Right lung (tissue), 2 donors: ENCODE measurements at regions not wholly inside any gene's neighbourhood (a gene's known extent, or its start where the extent isn't known, plus 50 kb on each side); places are given as distances from the start of the nearest gene placed in this dataset.
"Not testable (repeated sequence)": the region's sequence is repeated elsewhere in the genome, so short reads cannot be mapped to it uniquely, and the experiment has no call there.

Experiments
- DNase-seq, 2 donors: peaks; one replicate each; pipeline ENCODE4 v3.0.0-alpha.2; 2013

DNA sequence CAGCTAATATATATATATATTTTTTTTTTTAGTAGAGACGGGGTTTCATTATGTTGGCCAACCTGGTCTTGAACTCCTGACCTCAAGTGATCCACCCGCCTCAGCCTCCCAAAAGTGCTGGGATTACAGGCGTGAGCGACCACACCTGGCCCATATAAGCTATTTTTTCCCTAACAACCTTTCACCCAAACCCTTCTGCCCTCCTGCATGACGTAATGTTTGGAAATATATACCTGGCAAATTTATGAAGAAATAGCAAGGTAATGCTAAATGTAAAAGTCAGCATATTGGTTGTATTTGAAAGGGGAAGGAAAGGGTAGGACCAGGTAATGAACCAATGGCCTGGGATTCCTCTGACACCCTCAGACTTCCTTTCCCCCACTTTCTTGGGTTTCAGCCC is 325.5 kb upstream of the ARID1B start:
- no peak for DNase-seq

DNA sequence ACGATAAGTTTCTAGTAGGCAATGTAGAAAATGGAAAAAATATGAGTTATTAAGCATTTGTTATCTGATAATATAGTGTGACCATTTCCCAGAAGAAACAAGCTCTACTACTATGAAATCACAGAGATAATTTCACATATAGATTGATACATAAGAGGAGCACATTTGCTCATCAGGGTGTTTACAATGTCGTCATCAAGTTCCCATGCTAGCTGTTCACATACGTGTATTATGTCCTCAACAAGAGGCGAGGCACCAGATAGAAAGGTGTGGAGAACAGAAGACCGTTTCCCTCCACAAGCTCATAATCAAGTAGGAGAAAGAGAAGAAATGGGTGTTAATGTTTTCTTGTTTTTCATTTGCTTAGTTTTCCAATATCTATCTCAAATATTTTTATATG is 326.1 kb upstream of the ARID1B start:
- DNase-seq = no peak

GRCh38 chr6:156450421-156450820 is 326.8 kb upstream of the ARID1B start:
- DNase-seq = no peak

DNA sequence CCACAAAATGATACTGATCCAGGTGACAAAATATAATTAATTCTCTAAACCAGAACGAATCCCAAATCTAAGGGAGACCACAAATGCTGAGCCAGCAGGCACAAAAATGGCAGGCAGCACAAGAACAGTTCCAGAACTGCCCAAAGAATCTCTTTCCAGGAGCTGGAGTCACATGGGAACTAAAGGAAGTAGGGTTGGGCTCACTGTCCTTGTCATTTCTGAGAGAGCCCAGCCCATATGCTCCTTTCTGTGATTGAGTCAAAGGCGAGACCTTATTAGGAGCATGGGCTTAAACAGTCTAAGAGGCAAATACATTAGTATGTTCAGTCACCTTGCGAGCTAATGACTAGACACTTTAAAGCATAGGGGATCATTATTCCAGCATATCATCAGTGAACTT is 327.6 kb upstream of the ARID1B start:
- DNase-seq = no peak

GRCh38 chr6:156449128-156449527 is 328.1 kb upstream of the ARID1B start:
- no peak for DNase-seq

DNA sequence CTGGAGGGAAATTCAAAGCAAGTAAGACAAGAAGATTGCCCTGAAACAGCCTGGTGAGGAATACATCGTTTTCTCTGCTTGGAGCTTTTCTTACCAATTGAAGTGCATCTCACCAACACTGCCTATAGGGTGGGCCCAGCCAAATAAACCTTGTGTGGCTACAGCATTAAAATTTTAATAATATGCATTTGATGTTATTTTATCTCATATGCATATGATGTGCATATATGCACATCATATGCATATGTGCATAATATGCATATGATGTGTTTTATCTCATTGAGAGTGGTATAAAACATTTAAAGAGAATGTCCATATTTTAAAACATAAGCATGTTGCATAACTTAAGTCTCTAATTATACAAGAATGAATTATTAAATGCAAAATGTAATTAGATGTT is 328.6 kb upstream of the ARID1B start:
- no peak for DNase-seq

- DNase-seq = no peak
Observed at GRCh38 chr6:156440688-156441087, 336.5 kb upstream of the ARID1B start.

DNA sequence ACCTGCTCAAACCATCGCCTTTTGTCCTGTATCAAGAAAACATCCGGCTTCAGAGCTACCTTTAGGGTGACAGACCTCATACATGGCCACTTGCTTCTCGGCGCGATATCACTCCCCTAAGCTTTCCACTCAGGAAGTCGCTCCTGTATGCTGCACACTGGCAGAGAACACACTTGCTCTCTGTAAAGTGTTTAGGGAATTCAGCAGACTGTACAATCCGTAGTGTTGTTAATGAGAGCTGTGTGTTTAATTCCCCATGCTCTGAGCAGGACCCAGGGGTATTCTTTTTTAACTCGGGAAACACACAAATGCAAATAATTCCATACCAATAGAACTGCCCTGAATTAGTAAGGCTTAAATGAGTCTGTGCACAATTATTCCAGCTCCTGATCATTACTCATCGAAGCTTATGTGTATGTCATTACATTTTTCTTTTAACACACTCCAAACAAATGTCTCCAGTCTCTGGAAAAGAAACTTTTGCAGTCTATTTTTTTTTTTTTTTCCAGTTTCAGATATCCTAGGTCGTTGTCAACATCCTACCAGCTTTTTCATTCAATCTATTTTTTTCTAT is 338.7 kb upstream of the ARID1B start:
- DNase-seq = no peak

- no peak for DNase-seq
Observed at GRCh38 chr6:156437121-156437879, 339.9 kb upstream of the ARID1B start.

DNA sequence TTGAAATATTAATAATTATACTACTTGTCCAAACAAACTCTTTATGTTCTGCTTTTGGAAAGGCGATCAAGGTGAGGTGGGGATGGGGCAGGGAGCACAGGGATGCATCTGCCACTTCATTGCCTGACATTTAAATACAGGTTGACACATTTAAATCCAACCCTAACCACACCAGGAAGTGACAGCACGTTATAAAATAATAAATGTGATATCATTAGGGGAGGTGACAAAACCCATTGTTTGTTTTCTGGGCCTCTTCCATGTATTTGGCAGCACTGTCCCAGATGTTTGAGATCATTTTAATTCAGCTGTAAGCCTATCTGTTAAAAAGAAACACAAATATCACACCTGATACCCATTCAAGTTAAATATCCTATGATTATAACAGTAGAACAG is 342.4 kb upstream of the ARID1B start:
- DNase-seq = no peak

GRCh38 chr6:156434049-156434794 is 343.0 kb upstream of the ARID1B start:
- DNase-seq = no peak

GRCh38 chr6:156432543-156432942 is 344.6 kb upstream of the ARID1B start:
- DNase-seq = no peak

- no peak for DNase-seq
Observed at GRCh38 chr6:156430386-156430785, 346.8 kb upstream of the ARID1B start.

DNA sequence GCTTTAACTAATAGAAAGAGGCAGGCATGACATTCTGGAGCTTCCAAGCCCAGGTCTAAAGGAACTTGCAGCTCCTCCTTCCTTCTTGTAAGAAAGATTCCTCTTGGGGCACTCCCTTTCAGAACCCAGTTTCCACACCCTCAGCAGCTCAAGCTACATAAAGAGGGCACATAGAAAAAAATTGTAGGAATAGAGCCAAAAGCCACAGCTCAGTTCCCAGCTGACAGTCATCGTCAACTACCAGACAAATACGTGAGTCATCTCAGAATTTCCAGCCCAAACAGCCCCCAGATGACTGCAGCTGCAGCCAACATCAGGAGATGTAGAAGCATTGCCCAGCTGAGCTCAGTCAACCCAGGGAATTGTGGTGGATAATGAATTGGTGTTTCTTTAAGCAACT is 349.8 kb upstream of the ARID1B start:
- DNase-seq = no peak

GRCh38 chr6:156425359-156426020 is 351.7 kb upstream of the ARID1B start:
- DNase-seq = no peak

GRCh38 chr6:156423829-156424228 is 353.3 kb upstream of the ARID1B start:
- DNase-seq = no peak

DNA sequence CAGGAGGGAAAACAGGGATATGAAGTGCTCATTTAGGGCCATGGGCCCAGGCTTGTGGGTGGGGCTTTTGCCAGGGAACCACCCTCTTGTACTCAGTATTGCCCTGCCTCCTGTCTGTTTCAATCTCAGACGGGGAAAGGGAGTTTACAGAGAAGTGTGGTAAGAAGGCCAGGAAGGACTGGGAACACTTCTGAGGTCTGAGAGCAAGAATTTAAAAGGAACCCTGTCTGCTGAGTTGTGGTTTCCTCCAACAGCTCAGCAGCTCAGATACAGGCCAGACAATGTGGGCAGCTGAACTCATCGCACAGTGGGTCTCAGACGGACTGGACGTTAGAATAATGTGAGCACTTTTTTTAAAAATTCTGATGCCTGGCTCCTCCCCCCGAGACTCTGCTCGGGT is 354.1 kb upstream of the ARID1B start:
- no peak for DNase-seq

- no peak for DNase-seq
Observed at GRCh38 chr6:156421933-156422332, 355.2 kb upstream of the ARID1B start.

DNA sequence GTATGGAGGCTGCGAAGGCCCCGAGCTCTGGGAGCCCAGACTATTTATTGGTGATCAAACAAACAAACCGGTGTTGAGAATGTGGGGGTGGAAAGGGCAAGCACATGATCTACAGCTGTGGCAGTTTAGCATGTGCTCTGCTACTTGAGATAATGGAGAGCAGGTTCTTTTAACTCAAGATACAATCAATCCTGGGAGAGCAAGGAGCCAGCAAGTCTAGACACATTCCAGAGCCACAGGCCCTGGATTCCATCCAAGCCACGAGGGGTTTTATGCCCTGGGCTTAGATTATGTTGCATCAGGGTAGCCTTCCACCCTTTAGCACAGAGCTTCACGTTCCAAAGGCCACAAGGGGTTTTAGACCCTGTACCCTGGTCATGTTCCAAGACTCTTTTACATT is 355.9 kb upstream of the ARID1B start:
- DNase-seq = not testable (repeated sequence)

DNA sequence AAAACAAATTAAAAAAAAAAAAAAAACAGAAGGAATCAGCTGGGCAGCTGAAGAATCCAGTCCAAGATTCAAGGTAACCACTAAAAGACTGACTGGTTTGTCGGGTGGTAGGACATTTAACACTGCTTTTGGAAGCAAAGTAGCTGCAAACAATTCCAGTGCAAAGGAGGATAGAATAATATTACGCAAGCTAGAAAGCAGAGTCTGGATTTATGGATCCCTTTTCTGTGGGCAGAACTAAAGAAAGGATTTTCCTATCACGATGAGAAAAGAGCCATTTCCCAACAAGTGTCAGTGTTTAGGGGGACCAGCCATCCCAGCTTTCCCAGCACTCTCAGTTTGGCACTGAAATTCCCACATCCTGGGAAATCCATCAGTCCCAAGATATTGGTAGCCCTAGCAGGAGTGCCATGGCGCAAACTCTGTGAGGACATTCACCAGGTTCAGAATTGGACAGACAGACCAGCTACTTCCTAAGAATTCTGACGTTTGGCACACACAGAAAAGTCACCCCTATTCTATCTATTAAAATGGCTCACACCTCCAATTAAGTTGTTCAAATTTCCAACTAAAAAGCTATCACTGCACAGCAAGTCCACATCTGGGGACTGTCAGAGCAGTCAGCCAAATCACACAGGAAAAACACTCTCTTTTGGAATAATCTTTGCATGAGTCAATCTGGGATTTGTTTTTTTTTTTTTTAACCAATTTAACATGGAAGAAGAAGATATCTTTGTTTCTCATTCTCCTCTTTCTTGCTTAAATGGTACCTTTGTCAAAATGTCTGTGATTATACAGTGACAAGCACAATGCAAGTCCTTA is 356.8 kb upstream of the ARID1B start:
- DNase-seq = no peak

DNA sequence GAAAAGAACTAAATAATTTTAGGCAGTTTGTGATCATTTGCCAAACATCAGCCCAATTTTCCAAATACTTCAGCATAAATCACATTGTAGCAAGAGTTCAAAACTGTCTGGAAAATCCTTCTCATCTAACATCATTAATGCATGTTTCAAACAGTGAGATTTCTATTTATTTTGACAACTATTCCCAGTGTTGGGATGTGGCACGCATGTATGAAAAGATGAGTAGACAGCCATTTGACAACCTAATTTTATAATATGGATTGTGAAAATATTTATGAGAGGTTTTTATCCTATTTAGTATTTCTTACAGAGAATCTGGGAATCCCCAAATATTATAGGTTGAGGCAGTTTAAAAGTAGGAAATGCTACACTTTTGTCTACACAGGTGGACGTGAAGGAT is 357.6 kb upstream of the ARID1B start:
- no peak for DNase-seq

DNA sequence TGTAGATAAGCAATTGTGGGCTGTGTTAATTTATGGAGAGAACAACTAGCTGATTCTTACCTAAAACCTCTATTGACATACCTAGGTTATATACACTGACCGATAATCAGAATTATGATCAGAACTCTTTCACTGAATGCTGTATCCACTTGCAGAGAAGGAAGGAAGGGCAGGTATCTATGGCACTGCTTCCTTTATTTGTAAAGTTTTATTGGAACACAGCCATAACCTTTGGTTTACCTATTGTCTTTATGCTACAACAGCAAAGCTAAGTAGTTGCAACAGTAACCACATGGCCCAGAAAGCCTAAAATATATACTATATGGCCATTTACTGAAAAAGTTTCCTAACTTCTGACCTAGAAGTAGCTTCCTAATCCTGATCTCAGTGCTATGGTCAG is 358.9 kb upstream of the ARID1B start:
- DNase-seq = no peak
